ENCODE measurements at regions not wholly inside any gene's neighbourhood (a gene's known extent, or its start where the extent isn't known, plus 50 kb on each side); places are given as distances from the start of the nearest gene placed in this dataset.

DNA sequence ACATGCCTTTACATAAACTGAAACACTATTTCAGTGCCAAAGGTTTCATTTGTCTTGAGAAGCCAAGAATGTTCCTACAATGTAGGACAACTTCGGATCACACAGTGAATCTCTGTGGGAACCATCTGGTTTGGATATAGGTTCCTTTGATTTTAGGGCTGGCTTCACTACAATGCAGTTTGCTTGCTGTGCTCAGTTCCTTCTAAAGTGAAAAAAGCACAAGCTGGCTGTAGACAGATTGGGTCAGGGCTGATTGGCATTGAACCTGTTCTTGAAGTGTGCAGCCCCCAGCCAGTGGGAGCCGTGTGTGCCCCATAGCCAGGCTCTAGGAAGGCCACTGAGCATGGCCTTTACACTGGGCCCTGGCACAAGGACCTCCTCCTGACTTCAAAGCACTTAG lies 167.9 kb upstream of the HNRNPA3 start:
- TF ChIP-seq E2F1 (CRISPR knock-in tag; IDR thresholded peaks at IDR 0.05) (no peak), ESRRA (CRISPR knock-in tag; IDR thresholded peaks at IDR 0.05; ENCODE audit: borderline replicate concordance) (no peak), CREB1 (CRISPR knock-in tag; IDR thresholded peaks at IDR 0.05) (no peak), ZNF423 (CRISPR knock-in tag; IDR thresholded peaks at IDR 0.05) (no peak), NR3C1 (CRISPR knock-in tag; conservative IDR thresholded peaks at IDR 0.05; ENCODE audit: low read depth) (no peak), SP1 (CRISPR knock-in tag; conservative IDR thresholded peaks at IDR 0.05) (no peak), FOXP4 (CRISPR knock-in tag; IDR thresholded peaks at IDR 0.05) (no peak), MYBL2 (CRISPR knock-in tag; IDR thresholded peaks at IDR 0.05) (no peak)
- TF ChIP-seq, protein P1, sequence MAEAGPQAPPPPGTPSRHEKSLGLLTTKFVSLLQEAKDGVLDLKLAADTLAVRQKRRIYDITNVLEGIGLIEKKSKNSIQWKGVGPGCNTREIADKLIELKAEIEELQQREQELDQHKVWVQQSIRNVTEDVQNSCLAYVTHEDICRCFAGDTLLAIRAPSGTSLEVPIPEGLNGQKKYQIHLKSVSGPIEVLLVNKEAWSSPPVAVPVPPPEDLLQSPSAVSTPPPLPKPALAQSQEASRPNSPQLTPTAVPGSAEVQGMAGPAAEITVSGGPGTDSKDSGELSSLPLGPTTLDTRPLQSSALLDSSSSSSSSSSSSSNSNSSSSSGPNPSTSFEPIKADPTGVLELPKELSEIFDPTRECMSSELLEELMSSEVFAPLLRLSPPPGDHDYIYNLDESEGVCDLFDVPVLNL (CRISPR knock-in tag; IDR thresholded peaks at IDR 0.05; ENCODE audit: borderline replicate concordance, low read depth) = no peak
- TF ChIP-seq, protein P2, sequence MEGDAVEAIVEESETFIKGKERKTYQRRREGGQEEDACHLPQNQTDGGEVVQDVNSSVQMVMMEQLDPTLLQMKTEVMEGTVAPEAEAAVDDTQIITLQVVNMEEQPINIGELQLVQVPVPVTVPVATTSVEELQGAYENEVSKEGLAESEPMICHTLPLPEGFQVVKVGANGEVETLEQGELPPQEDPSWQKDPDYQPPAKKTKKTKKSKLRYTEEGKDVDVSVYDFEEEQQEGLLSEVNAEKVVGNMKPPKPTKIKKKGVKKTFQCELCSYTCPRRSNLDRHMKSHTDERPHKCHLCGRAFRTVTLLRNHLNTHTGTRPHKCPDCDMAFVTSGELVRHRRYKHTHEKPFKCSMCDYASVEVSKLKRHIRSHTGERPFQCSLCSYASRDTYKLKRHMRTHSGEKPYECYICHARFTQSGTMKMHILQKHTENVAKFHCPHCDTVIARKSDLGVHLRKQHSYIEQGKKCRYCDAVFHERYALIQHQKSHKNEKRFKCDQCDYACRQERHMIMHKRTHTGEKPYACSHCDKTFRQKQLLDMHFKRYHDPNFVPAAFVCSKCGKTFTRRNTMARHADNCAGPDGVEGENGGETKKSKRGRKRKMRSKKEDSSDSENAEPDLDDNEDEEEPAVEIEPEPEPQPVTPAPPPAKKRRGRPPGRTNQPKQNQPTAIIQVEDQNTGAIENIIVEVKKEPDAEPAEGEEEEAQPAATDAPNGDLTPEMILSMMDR (IDR thresholded peaks at IDR 0.05) = no peak

Data from WTC11 (cell line).